ENCODE measurements at regions not wholly inside any gene's neighbourhood (a gene's known extent, or its start where the extent isn't known, plus 50 kb on each side); places are given as distances from the start of the nearest gene placed in this dataset.

- Histone ChIP-seq H3K9ac (ENCODE audit: control insufficient read depth, extremely low read depth, insufficient read depth, low read length) (no peak overlapping the region), H3K9me1 (ENCODE audit: control insufficient read depth, extremely low read depth, insufficient read depth, low read length) (no peaks in the 10 kb centered on the region), H3K4me3 (ENCODE audit: control insufficient read depth in 2 of 3, extremely low read depth in 1 of 3, insufficient read depth in 2 of 3, low read depth in 1 of 3, low read length in 3 of 3) (no peak overlapping the region), H3K79me2 (ENCODE audit: control insufficient read depth, insufficient read depth, low read length) (no peaks in the 10 kb centered on the region), H3K27ac (ENCODE audit: control insufficient read depth, insufficient read depth, low read length) (no peak overlapping the region), H3K36me3 (ENCODE audit: control insufficient read depth in 2 of 2, extremely low read depth in 1 of 2, insufficient read depth in 2 of 2, low read length in 2 of 2) (no peaks in the 10 kb centered on the region), H3K27me3 (ENCODE audit: control insufficient read depth, extremely low read depth, insufficient read depth, low read length) (peaks cover 14% of the 10 kb centered on the region), H3K4me2 (ENCODE audit: control insufficient read depth, extremely low read depth, insufficient read depth, low read depth, low read length) (no peak overlapping the region), H3K9me3 (ENCODE audit: control insufficient read depth, low read depth, low read length) (no peaks in the 10 kb centered on the region), H3K4me1 (ENCODE audit: control insufficient read depth, extremely low read depth, insufficient read depth, low read length) (no peaks in the 10 kb centered on the region), H4K20me1 (ENCODE audit: control insufficient read depth, extremely low read depth, insufficient read depth, low read length) (no peaks in the 10 kb centered on the region), H2AFZ (ENCODE audit: control insufficient read depth, low read length) (no peak overlapping the region)
- DNase-seq (ENCODE audit: low read depth, low spot score) = no peak
- dilution Hi-C loops (cut with MboI; ENCODE audit: extremely low pct_ligation_motif_present, low sequenced_read_pairs) = no loop called here
- TF ChIP-seq CTCF (optimal IDR thresholded peaks at IDR 0.05 in 1 of 3, IDR thresholded peaks at IDR 0.05 in 1 of 3, conservative IDR thresholded peaks at IDR 0.05 in 1 of 3; ENCODE audit: extremely low read depth in 1 of 3, insufficient read depth in 2 of 3, low read length in 3 of 3) (no peak), EZH2 (IDR thresholded peaks at IDR 0.05; ENCODE audit: low read length) (no peak)
- FAIRE-seq = no peak
Observed at GRCh38 chr10:125368146-125368545, 207.8 kb upstream of the CTBP2 start.

GRCh38 chr10:125363791-125364190 lies 203.4 kb upstream of the CTBP2 start:
- FAIRE-seq = no peak
- no peak overlapping the region for H3K4me3 ChIP-seq (ENCODE audit: control insufficient read depth in 2 of 3, extremely low read depth in 1 of 3, insufficient read depth in 2 of 3, low read depth in 1 of 3, low read length in 3 of 3)
- H2AFZ ChIP-seq (ENCODE audit: control insufficient read depth, low read length) = no peak overlapping the region
- no peak overlapping the region for H3K9ac ChIP-seq (ENCODE audit: control insufficient read depth, extremely low read depth, insufficient read depth, low read length)
- H3K36me3 ChIP-seq (ENCODE audit: control insufficient read depth in 2 of 2, extremely low read depth in 1 of 2, insufficient read depth in 2 of 2, low read length in 2 of 2) = no peaks in the 10 kb centered on the region
- H3K9me3 ChIP-seq (ENCODE audit: control insufficient read depth, low read depth, low read length) = no peaks in the 10 kb centered on the region
- dilution Hi-C loops (cut with MboI; ENCODE audit: extremely low pct_ligation_motif_present, low sequenced_read_pairs) = no loop called here
- H3K79me2 ChIP-seq (ENCODE audit: control insufficient read depth, insufficient read depth, low read length) = no peaks in the 10 kb centered on the region
- H3K4me1 ChIP-seq (ENCODE audit: control insufficient read depth, extremely low read depth, insufficient read depth, low read length) = no peaks in the 10 kb centered on the region
- no peaks in the 10 kb centered on the region for H3K27me3 ChIP-seq (ENCODE audit: control insufficient read depth, extremely low read depth, insufficient read depth, low read length)
- no peak overlapping the region for H3K27ac ChIP-seq (ENCODE audit: control insufficient read depth, insufficient read depth, low read length)
- no peak for TF ChIP-seq EZH2 (IDR thresholded peaks at IDR 0.05; ENCODE audit: low read length)
- no peak for TF ChIP-seq CTCF (optimal IDR thresholded peaks at IDR 0.05 in 1 of 3, IDR thresholded peaks at IDR 0.05 in 1 of 3, conservative IDR thresholded peaks at IDR 0.05 in 1 of 3; ENCODE audit: extremely low read depth in 1 of 3, insufficient read depth in 2 of 3, low read length in 3 of 3)
- no peaks in the 10 kb centered on the region for H3K9me1 ChIP-seq (ENCODE audit: control insufficient read depth, extremely low read depth, insufficient read depth, low read length)
- DNase-seq (ENCODE audit: low read depth, low spot score) = no peak
- no peaks in the 10 kb centered on the region for H4K20me1 ChIP-seq (ENCODE audit: control insufficient read depth, extremely low read depth, insufficient read depth, low read length)
- H3K4me2 ChIP-seq (ENCODE audit: control insufficient read depth, extremely low read depth, insufficient read depth, low read depth, low read length) = no peak overlapping the region

All from keratinocyte (primary cell).